Gastroesophageal sphincter (tissue), 4 donors: ENCODE measurements at regions not wholly inside any gene's neighbourhood (a gene's known extent, or its start where the extent isn't known, plus 50 kb on each side); places are given as distances from the start of the nearest gene placed in this dataset.

Experiments used
- ATAC-seq: fragments of 150-250 bp; one replicate; pipeline ENCODE4 v1.9.1; 2016; ENCODE audit warnings: mild to moderate bottlenecking, moderate library complexity
- H3K27ac ChIP-seq, 4 donors: fragments of 200-600 bp; sonication (generic) in 3 of 4; 1 replicate in 3 of 4; 2 replicates in 1 of 4; pipeline ENCODE4 v1.5.1; 2016 to 2019
- H3K27me3 ChIP-seq: fragments of 200-600 bp; sonication (generic); one replicate; pipeline ENCODE4 v1.5.1; 2019
- H3K36me3 ChIP-seq, 2 donors: fragments of 200-600 bp; sonication (generic); one replicate each; pipeline ENCODE4 v1.5.1; 2019; ENCODE audit warnings: control low read depth in 1 of 2
- H3K4me1 ChIP-seq, 3 donors: fragments of 200-600 bp; sonication (generic); 1 replicate in 2 of 3; 2 replicates in 1 of 3; pipeline ENCODE4 v1.5.1; 2016 to 2019; ENCODE audit warnings: control low read depth in 2 of 3
- H3K4me3 ChIP-seq, 2 donors: fragments of 200-600 bp; sonication (generic); one replicate each; pipeline ENCODE4 v1.5.1; 2019; ENCODE audit warnings: mild to moderate bottlenecking in 1 of 2, moderate library complexity in 1 of 2
- H3K9me3 ChIP-seq, 3 donors: fragments of 200-600 bp; sonication (generic); one replicate each; pipeline ENCODE4 v1.5.1; 2017 to 2019; ENCODE audit warnings: control low read depth in 2 of 3
- EP300 ChIP-seq: sonication (generic); formaldehyde crosslinking; IDR thresholded peaks from one replicate; pipeline ENCODE4 v1.6.1; 2017; ENCODE audit warnings: antibody characterized with exemption, mild to moderate bottlenecking
- POLR2A ChIP-seq, 2 donors: fragments of 450-650 bp; IDR thresholded peaks; one replicate each; pipeline ENCODE4 v1.6.1; 2017; ENCODE audit warnings: antibody characterized with exemption in 2 of 2, mild to moderate bottlenecking in 2 of 2, moderate library complexity in 1 of 2
- POLR2AphosphoS5 ChIP-seq: sonication (generic); formaldehyde crosslinking; IDR thresholded peaks from one replicate; pipeline ENCODE4 v1.6.1; 2017; ENCODE audit warnings: antibody characterized with exemption
- WGBS, 2 donors: methylation state at CpG; one replicate each; pipeline ENCODE4 v1.1.5; 2018; ENCODE audit warnings: low coverage in 1 of 2; 5-methylcytosine and 5-hydroxymethylcytosine counted together
- TF ChIP-seq, protein P1 (sequence below), 4 experiments: fragments of 200-600 bp in 2 of 4; fragments of 450-650 bp in 2 of 4; sonication (generic) in 1 of 4; IDR thresholded peaks; one replicate each; pipeline ENCODE4 v1.5.1; 2017 to 2019; ENCODE audit warnings: antibody characterized with exemption in 4 of 4, mild to moderate bottlenecking in 2 of 4, moderate library complexity in 2 of 4

DNA sequence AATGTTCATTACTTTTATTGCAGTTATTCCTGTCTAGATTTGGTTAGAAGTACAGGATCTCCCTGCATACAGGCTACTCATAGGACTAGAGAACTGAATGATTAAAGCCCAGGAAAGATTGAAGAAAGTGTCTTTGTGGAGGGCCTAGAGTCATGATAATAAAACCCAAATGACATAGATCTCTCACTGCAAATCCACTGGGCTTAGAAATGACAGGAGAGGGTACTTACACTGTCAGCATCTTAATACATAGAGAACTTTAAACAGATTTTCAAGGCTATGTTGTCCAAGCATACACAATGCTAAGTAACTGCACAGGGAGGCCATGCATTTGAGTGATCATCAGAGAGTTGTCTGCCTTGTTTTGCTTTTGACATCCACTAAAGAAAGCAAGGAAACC lies 383.8 kb upstream of the MAP3K7 start:
- ATAC-seq, result no peak
- H3K4me1 ChIP-seq, result no peaks in the 10 kb centered on the region
- TF ChIP-seq EP300 (no peak), POLR2AphosphoS5 (no peak), POLR2A (IDR thresholded peaks at IDR 0.05) (no peak)
- TF ChIP-seq, protein P1, sequence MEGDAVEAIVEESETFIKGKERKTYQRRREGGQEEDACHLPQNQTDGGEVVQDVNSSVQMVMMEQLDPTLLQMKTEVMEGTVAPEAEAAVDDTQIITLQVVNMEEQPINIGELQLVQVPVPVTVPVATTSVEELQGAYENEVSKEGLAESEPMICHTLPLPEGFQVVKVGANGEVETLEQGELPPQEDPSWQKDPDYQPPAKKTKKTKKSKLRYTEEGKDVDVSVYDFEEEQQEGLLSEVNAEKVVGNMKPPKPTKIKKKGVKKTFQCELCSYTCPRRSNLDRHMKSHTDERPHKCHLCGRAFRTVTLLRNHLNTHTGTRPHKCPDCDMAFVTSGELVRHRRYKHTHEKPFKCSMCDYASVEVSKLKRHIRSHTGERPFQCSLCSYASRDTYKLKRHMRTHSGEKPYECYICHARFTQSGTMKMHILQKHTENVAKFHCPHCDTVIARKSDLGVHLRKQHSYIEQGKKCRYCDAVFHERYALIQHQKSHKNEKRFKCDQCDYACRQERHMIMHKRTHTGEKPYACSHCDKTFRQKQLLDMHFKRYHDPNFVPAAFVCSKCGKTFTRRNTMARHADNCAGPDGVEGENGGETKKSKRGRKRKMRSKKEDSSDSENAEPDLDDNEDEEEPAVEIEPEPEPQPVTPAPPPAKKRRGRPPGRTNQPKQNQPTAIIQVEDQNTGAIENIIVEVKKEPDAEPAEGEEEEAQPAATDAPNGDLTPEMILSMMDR (IDR thresholded peaks at IDR 0.05), result no peak

DNA sequence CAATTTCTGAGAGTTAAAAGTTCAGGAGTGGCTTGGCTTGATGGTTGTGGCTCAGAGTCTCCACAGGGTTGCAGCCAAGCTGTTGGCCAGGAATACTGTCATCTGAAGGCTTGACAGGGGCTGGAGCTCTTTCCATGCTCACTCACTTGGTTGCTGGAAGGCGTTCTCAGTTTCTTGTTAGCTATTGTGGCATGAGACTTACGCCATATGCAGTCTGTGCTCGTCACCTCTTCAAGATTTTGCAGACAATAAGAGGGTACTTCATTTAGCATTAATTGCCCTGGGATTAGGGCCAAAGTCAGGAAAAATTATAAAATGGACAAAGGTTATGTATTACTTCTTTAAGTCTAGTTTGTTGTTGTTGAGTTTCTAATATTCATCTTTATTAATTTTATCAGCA lies 380.6 kb upstream of the MAP3K7 start:
- no peak for TF ChIP-seq POLR2A (IDR thresholded peaks at IDR 0.05)
- TF ChIP-seq EP300, result no peak
- TF ChIP-seq, protein P1 (IDR thresholded peaks at IDR 0.05), result no peak
- TF ChIP-seq POLR2AphosphoS5, result no peak
- Histone ChIP-seq H3K4me3 (no peak overlapping the region), H3K27ac (no peak overlapping the region), H3K36me3 (no peaks in the 10 kb centered on the region), H3K4me1 (no peaks in the 10 kb centered on the region), H3K27me3 (no peaks in the 10 kb centered on the region), H3K9me3 (no peaks in the 10 kb centered on the region)
- 78 to 93% methylated on average over 3 of the region's 3 CpGs for WGBS, 2 donors
- no peak for ATAC-seq

More for the DNA sequence above, 383.8 kb upstream of the MAP3K7 start:
- Histone ChIP-seq H3K27me3 (no peaks in the 10 kb centered on the region), H3K4me3 (no peak overlapping the region), H3K36me3 (no peaks in the 10 kb centered on the region), H3K27ac (no peak overlapping the region), H3K9me3 (no peaks in the 10 kb centered on the region)

DNA sequence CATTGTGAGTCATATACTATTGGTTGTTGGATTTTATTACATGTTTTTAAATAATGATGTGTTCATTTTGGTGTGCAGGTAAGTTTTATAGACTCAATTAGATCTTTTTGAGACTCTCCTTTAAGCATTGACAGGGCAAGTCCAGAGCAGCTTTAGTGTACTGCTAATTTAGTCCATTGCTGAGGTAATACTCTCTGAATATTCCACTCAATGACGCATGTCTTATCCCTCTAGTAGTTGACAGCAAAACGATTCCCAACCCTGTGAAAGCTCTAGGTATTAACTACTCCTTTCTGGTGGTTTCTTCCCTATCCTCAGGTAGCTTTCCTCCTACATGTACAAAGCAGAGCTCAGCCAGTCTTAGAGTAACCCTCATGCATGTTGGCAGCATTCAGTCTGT lies 373.5 kb upstream of the MAP3K7 start:
- no peaks in the 10 kb centered on the region for H3K27me3 ChIP-seq
- TF ChIP-seq POLR2AphosphoS5 (no peak), POLR2A (IDR thresholded peaks at IDR 0.05) (no peak), EP300 (no peak)
- TF ChIP-seq, protein P1 (IDR thresholded peaks at IDR 0.05), result no peak
- H3K9me3 ChIP-seq, result no peaks in the 10 kb centered on the region
- no peaks in the 10 kb centered on the region for H3K4me1 ChIP-seq
- no peak overlapping the region for H3K27ac ChIP-seq
- no peaks in the 10 kb centered on the region for H3K36me3 ChIP-seq
- no peak for ATAC-seq
- WGBS, 2 donors, result 81% methylated on average over 2 of the region's 2 CpGs; no CpG with 5 or more reads in 1 of the 2 donors
- no peak overlapping the region for H3K4me3 ChIP-seq

DNA sequence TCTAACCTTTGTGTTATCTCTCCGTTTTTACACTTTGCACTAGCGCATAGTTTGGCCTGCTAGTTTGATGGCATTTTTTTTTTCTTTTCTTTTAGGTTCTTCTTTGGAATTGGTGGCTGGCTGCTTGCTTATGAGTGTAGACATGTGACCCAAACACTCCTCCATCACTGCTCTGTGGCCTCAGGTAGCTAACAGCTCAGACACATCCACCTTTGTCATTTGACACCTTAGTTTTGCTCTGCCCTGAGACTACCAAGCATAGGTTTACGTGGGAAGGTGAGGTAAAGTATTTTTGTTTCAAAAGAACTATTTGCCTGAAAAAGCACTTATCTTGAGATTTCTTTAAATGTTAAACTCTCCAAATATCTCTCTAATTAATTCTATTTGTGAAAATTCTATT lies 368.4 kb upstream of the MAP3K7 start:
- 83 to 100% methylated on average over 2 to 3 of the region's 3 CpGs for WGBS, 2 donors
- TF ChIP-seq EP300 (no peak), POLR2AphosphoS5 (no peak), POLR2A (IDR thresholded peaks at IDR 0.05) (no peak)
- TF ChIP-seq, protein P1 (IDR thresholded peaks at IDR 0.05), result no peak
- Histone ChIP-seq H3K4me3 (no peak overlapping the region), H3K36me3 (no peaks in the 10 kb centered on the region), H3K4me1 (no peaks in the 10 kb centered on the region), H3K27ac (no peak overlapping the region), H3K9me3 (peaks cover 0 to 4% (median 0%) of the 10 kb centered on the region in 3 donors), H3K27me3 (no peaks in the 10 kb centered on the region)
- ATAC-seq, result no peak

DNA sequence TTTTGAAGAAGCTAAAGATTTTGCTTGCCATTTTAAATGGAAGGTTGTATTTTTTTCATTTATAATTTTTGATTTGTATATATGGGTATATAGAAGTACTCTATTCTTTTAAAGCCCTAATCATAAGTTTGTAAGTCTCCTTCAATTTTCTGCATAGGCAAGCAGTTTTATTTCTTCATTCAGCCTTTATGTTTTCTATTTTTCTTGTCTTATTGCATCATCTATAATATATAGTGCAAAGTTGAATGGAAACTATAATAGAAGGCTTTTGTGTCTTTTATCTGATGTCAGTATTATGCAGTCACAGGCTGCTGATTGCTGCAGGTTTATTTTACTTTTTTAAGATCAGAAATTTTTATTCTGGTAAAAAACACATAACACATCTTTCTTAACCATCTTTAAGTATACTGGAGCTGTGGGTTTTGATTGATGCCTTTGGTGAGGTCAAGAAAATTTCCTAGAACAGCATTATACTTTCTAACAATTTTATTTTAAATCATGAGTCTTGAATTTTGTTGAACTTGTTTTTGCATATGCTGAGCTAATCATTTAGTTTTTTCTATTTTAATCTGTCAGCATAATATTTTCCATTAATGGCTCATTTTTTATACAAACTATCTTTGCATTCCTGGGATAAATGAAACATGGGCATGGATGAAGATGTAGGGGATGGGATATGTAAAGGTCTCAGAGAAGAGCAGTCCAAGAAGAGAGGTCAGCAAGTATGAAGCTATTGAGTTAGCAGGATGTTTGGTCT lies 366.7 kb upstream of the MAP3K7 start:
- H3K27me3 ChIP-seq, result no peaks in the 10 kb centered on the region

More for the DNA sequence above, 366.7 kb upstream of the MAP3K7 start:
- Histone ChIP-seq H3K27ac (no peak overlapping the region), H3K36me3 (no peaks in the 10 kb centered on the region), H3K4me3 (no peak overlapping the region), H3K4me1 (no peaks in the 10 kb centered on the region), H3K9me3 (peaks cover 0 to 4% (median 0%) of the 10 kb centered on the region in 3 donors)
- no peak for TF ChIP-seq POLR2A (IDR thresholded peaks at IDR 0.05)
- TF ChIP-seq EP300, result no peak
- TF ChIP-seq POLR2AphosphoS5, result no peak
- TF ChIP-seq, protein P1 (IDR thresholded peaks at IDR 0.05), result no peak
- no peak for ATAC-seq
